ENCODE measurements at regions not wholly inside any gene's neighbourhood (a gene's known extent, or its start where the extent isn't known, plus 50 kb on each side); places are given as distances from the start of the nearest gene placed in this dataset.

DNA sequence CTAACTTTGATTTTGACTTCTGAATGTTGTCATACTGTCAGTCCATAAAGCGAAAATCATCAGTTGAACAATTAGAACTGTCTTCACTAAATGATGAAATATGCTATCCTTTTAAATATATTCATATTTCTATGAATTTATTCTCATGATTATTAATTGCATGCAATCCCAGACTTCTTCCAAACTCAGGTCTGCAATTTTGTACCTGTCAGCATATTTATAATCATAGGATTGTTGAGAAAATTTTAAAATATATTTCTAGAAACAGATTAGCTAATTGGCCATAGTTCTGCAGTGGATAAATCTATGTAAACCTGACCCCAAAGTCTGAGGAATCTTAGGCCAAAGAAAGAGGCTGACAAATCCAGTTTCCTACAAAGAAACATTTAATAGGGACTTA, 347.5 kb downstream of the SLCO4C1 start:
- TF ChIP-seq, protein P1, sequence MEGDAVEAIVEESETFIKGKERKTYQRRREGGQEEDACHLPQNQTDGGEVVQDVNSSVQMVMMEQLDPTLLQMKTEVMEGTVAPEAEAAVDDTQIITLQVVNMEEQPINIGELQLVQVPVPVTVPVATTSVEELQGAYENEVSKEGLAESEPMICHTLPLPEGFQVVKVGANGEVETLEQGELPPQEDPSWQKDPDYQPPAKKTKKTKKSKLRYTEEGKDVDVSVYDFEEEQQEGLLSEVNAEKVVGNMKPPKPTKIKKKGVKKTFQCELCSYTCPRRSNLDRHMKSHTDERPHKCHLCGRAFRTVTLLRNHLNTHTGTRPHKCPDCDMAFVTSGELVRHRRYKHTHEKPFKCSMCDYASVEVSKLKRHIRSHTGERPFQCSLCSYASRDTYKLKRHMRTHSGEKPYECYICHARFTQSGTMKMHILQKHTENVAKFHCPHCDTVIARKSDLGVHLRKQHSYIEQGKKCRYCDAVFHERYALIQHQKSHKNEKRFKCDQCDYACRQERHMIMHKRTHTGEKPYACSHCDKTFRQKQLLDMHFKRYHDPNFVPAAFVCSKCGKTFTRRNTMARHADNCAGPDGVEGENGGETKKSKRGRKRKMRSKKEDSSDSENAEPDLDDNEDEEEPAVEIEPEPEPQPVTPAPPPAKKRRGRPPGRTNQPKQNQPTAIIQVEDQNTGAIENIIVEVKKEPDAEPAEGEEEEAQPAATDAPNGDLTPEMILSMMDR (IDR thresholded peaks at IDR 0.05; ENCODE audit: low read depth, low read length), result no peak
- in situ Hi-C loops (cut with HindIII; ENCODE audit: low sequenced_read_pairs), result no loop called here
- no peak overlapping the region for H3K4me3 ChIP-seq (ENCODE audit: low read depth, low read length)
- DNase-seq (ENCODE audit: low read depth, low spot score), result no peak

DNA sequence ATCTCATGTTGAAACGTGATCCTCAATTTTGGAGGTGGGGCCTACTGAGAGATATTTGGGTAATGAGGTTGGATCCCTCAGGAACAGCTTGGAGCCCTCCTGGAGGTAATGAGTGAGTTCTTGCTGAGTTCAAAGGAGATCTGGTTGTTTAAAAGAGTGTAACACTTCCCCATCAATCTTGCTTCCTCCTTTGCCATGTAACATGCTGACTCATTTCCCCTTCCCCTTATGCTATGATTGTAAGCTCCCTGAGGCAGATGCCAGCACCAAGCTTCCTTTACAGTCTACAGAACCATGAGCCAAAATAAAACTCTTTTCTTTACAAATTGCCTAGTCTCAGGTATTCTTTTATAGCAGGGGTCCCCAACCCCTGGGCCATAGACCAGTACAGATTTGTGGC, 352.3 kb downstream of the SLCO4C1 start:
- DNase-seq (ENCODE audit: low read depth, low spot score), result peak; percentile 5
- TF ChIP-seq, protein P1 (IDR thresholded peaks at IDR 0.05; ENCODE audit: low read depth, low read length), result no peak
- in situ Hi-C loops (cut with HindIII; ENCODE audit: low sequenced_read_pairs), result no loop called here
- H3K4me3 ChIP-seq (ENCODE audit: low read depth, low read length), result no peak overlapping the region

- no peak overlapping the region for H3K4me3 ChIP-seq (ENCODE audit: low read depth, low read length)
- DNase-seq (ENCODE audit: low read depth, low spot score), result peak; percentile 32
- in situ Hi-C loops (cut with HindIII; ENCODE audit: low sequenced_read_pairs), result no loop called here
- TF ChIP-seq, protein P1 (IDR thresholded peaks at IDR 0.05; ENCODE audit: low read depth, low read length), result peak; percentile 57
Measured at GRCh38 chr5:101942321-101942882, 353.7 kb downstream of the SLCO4C1 start.

DNA sequence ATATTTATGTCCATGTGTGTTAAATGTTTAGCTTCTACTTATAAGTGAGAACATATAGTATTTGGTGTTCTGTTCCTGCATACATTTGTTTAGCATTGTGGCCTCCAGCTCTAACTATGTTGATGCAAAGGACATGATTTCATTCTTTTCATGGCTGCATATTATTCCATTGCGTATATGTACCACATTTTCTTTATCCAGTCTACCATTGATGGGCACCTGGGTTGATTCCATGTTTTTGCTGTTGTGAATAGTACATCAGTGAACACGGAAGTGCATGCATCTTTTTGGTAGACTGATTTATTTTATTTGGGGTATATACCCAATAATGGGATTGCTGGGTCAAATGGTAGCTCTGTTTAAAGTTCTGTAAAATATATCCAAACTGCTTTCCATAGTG, 359.0 kb downstream of the SLCO4C1 start:
- in situ Hi-C loops (cut with HindIII; ENCODE audit: low sequenced_read_pairs), result no loop called here
- TF ChIP-seq, protein P1 (IDR thresholded peaks at IDR 0.05; ENCODE audit: low read depth, low read length), result no peak
- no peak overlapping the region for H3K4me3 ChIP-seq (ENCODE audit: low read depth, low read length)
- DNase-seq (ENCODE audit: low read depth, low spot score), result no peak

DNA sequence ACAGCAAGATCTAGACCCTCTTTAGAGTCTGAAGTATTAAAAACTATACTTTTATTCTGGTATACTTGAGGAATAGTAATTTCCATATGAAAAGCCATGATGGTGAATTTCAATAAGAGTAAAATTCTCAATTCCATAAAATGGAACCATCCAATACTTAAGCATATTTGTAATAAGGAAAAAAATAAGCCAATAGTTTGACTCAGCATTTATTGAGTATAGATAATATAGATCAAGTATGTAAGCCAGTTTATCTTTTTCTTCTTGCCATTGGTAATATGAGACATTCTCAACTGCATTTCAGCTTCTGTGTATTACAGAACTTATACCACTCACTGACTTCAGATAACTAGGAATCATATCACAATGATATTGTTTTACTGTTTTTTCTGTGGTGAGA, 361.0 kb downstream of the SLCO4C1 start:
- in situ Hi-C loops (cut with HindIII; ENCODE audit: low sequenced_read_pairs), result no loop called here
- no peak for DNase-seq (ENCODE audit: low read depth, low spot score)
- TF ChIP-seq, protein P1 (IDR thresholded peaks at IDR 0.05; ENCODE audit: low read depth, low read length), result no peak
- H3K4me3 ChIP-seq (ENCODE audit: low read depth, low read length), result no peak overlapping the region

DNA sequence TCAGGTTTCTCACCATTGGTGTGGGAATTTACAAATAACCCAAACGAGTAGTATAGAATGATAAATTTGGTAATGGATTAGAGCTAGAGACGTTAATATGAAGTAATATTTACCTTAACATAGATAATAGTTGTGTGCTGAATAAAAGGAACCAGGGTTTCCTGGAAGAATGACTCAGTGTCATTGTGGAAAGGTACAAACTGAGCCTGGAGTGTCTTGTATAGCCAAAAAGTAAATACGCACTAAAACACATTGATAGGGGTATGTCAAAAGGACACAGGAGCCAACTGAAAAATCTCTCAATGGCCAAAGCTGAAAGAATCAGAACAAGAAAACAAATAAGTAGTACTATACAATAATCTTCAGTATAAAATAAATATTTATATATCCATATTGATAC, 363.5 kb downstream of the SLCO4C1 start:
- H3K4me3 ChIP-seq (ENCODE audit: low read depth, low read length), result no peak overlapping the region
- no peak for DNase-seq (ENCODE audit: low read depth, low spot score)
- TF ChIP-seq, protein P1 (IDR thresholded peaks at IDR 0.05; ENCODE audit: low read depth, low read length), result no peak
- in situ Hi-C loops (cut with HindIII; ENCODE audit: low sequenced_read_pairs), result no loop called here

DNA sequence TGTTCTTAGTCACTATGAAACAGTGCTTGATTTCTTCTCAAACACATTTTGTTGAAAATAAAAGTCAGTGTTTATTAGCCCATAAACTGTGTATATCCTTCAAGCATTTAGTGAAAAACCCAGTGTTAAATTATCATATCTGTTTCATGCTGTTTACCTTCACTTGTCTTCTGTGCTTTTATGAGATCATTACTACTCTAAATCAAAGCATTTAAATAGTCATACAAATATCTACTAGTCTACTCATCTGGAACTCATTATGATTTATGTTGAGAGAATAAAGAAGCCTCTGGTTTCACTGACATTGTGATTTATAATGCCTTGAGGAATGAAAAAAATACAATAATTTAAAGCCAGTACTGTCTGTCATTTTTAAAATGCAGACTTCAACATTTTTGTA, 366.5 kb downstream of the SLCO4C1 start:
- no peak overlapping the region for H3K4me3 ChIP-seq (ENCODE audit: low read depth, low read length)
- in situ Hi-C loops (cut with HindIII; ENCODE audit: low sequenced_read_pairs), result no loop called here
- DNase-seq (ENCODE audit: low read depth, low spot score), result no peak
- TF ChIP-seq, protein P1 (IDR thresholded peaks at IDR 0.05; ENCODE audit: low read depth, low read length), result no peak

Measured in astrocyte of the spinal cord (primary cell).